ENCODE measurements at regions not wholly inside any gene's neighbourhood (a gene's known extent, or its start where the extent isn't known, plus 50 kb on each side); places are given as distances from the start of the nearest gene placed in this dataset.

- DNase-seq: peak; percentile 25
Observed at GRCh38 chr1:111556325-111557037, 53.0 kb upstream of the ADORA3 start.

- no peak for DNase-seq
Observed at GRCh38 chr1:111559736-111560279, 56.4 kb upstream of the ADORA3 start.

GRCh38 chr1:111561328-111561727 is 57.9 kb upstream of the ADORA3 start:
- no peak for DNase-seq

- no peak for DNase-seq
Observed at GRCh38 chr1:111563619-111564018, 56.0 kb upstream of the RAP1A start.

- no peak for DNase-seq
Observed at GRCh38 chr1:111565079-111565478, 54.5 kb upstream of the RAP1A start.

- DNase-seq: no peak
Observed at GRCh38 chr1:111565968-111566367, 53.6 kb upstream of the RAP1A start.

- DNase-seq: no peak
Observed at GRCh38 chr1:111568160-111568647, 51.4 kb upstream of the RAP1A start.

Measured in CD4-positive, alpha-beta T cell treated with Interleukin-4 for 4 hours (primary cell).